OCI-LY1 (cell line): ENCODE measurements at regions not wholly inside any gene's neighbourhood (a gene's known extent, or its start where the extent isn't known, plus 50 kb on each side); places are given as distances from the start of the nearest gene placed in this dataset.

Experiments used
- CTCF ChIP-seq: fragments of 200-600 bp; sonication (generic), shearing (Covaris generic); IDR thresholded peaks from 2 replicates; pipeline ENCODE4 v1.5.1; 2017; ENCODE audit warnings: mild to moderate bottlenecking, antibody characterized with exemption, low read length, moderate library complexity, mixed read lengths
- EZH2 ChIP-seq: fragments of 200-600 bp; sonication (generic), shearing (Covaris generic); IDR thresholded peaks from 2 replicates; pipeline ENCODE4 v1.8.0; 2017; ENCODE audit warnings: borderline replicate concordance, mixed run types, mild to moderate bottlenecking, antibody characterized with exemption, low read length, moderate library complexity, mixed read lengths

GRCh38 chr10:105615715-105616365, 974.8 kb downstream of the SORCS3 start:
- no peak for TF ChIP-seq EZH2
- TF ChIP-seq CTCF: no peak
